MM.1S (cell line): ENCODE measurements at regions not wholly inside any gene's neighbourhood (a gene's known extent, or its start where the extent isn't known, plus 50 kb on each side); places are given as distances from the start of the nearest gene placed in this dataset.
"Not testable (repeated sequence)": the region's sequence is repeated elsewhere in the genome, so short reads cannot be mapped to it uniquely, and the experiment has no call there.

Experiments
- EZH2 ChIP-seq: fragments of 300-600 bp; sonication (generic); optimal IDR thresholded peaks from 2 replicates; pipeline ENCODE3; 2017; ENCODE audit warnings: low read depth, mild to moderate bottlenecking, antibody characterized with exemption, low read length, mixed read lengths
- TF ChIP-seq, protein P1 (sequence below): fragments of 300-600 bp; sonication (generic); IDR thresholded peaks from 2 replicates; pipeline ENCODE4 v1.5.1; 2016; ENCODE audit warnings: antibody characterized with exemption, low read length, mixed read lengths

DNA sequence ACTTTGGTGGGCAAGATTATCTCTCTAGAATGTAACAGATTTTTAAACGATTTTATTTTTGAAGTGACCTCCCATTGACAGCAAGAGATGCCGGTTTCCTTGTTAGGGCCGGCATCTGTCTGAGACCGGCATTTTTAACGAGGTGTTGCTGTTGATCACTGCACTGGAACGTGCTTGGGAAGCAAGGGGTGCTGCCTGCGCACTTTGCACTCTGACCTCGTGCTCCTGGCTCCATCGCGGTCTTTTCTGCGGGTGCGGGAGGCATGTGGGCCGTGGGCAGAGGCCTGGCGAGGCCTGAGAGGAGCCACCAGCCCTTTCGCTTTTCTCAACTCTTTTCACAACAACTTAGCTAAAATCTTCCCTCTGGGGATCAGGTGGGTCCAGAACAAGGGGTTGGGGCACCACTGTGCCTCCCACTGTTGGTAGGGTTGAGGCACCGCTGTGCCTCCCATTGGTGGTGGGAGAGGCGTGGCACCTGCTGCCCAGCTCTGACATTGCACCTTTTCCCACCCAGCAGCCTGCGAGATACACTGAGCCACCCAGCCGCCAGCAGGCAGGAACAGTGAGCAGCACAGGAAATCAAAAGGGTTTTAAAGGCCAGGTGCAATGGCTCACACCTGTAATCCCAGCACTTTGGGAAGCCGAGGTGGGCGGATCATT is 209.5 kb downstream of the LAT start:
- not testable (repeated sequence) for TF ChIP-seq EZH2
- TF ChIP-seq, protein P1, sequence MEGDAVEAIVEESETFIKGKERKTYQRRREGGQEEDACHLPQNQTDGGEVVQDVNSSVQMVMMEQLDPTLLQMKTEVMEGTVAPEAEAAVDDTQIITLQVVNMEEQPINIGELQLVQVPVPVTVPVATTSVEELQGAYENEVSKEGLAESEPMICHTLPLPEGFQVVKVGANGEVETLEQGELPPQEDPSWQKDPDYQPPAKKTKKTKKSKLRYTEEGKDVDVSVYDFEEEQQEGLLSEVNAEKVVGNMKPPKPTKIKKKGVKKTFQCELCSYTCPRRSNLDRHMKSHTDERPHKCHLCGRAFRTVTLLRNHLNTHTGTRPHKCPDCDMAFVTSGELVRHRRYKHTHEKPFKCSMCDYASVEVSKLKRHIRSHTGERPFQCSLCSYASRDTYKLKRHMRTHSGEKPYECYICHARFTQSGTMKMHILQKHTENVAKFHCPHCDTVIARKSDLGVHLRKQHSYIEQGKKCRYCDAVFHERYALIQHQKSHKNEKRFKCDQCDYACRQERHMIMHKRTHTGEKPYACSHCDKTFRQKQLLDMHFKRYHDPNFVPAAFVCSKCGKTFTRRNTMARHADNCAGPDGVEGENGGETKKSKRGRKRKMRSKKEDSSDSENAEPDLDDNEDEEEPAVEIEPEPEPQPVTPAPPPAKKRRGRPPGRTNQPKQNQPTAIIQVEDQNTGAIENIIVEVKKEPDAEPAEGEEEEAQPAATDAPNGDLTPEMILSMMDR: not testable (repeated sequence)
